Ecto neural progenitor cell (in vitro differentiated cells): ENCODE measurements at regions not wholly inside any gene's neighbourhood (a gene's known extent, or its start where the extent isn't known, plus 50 kb on each side); places are given as distances from the start of the nearest gene placed in this dataset.

Experiments
- DNase-seq: peaks from one replicate; pipeline ENCODE4 v3.0.0-alpha.2; 2018; ENCODE audit warnings: low spot score

DNA sequence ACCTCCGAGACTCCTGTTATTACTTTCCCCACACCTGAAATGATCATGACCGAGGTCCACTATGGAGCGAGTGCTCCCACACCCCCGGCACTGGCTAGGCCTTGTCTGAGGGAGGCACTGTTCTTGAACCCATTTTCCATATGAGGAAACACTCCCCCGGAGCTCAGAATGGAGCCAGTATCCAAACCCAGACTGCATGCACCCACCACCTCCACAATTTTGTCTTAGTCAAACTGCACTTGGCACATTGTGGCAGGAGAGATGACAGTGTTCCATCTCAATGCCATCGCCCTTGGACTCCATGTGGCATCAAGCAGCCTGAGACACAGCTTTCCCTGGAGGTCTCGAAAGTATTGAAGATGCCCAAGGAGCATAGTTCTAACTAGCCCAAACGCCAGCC lies 154.1 kb downstream of the NUP210 start:
- no peak for DNase-seq

DNA sequence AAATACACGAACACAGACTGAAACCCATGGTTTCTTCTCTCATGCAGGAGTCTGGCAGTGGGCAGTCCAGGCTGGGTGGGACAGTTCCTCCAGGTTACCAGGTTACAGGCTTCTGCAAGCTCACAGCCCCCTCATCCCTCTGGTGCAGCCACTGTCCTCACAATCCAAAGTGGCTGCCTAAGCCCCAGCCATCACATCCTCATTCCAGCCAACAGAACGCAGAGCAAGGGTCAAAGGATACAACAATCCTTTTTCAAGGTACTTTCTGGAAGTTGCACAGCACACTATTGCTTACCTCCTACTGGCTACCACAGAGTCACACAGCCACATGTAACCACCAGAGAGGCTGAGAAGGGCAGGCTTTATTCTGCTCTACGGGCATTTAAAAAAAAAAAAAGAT lies 154.6 kb downstream of the NUP210 start:
- no peak for DNase-seq

DNA sequence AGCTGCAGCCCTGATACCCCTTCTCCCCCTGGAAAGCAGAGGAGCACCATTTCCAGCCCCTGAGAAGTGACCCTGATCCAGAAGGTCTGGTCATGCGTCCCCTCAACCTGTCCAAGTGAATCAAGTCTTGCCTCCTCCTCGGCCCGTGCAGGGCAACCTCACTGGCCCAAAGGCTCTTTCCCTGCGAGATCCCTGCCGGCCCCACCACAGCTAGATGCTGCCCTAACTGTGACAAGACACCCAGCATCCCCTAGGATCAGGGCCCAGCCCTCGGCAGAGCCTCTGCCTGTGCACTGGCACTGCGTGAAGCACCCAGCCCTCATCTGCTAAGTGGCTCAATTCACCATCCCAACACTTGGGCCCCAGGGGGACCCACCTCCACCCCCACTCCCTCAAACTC lies 155.1 kb downstream of the NUP210 start:
- no peak for DNase-seq

DNA sequence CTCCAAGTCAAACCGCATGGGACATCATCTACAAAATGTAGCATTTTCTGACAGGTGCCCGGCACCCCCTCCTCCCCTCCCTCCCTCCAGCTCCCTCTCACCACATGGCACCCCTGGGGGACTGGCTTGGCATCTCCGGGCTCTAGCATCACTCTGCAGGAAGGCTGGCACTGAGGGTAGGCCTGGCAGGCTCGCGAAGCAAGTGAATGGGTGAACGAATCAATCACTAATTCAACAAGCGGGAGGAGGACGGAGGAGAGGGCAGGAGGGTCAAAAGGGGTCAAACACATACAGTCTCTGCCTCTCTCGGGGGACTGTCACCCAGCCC lies 155.7 kb downstream of the NUP210 start:
- DNase-seq: no peak

DNA sequence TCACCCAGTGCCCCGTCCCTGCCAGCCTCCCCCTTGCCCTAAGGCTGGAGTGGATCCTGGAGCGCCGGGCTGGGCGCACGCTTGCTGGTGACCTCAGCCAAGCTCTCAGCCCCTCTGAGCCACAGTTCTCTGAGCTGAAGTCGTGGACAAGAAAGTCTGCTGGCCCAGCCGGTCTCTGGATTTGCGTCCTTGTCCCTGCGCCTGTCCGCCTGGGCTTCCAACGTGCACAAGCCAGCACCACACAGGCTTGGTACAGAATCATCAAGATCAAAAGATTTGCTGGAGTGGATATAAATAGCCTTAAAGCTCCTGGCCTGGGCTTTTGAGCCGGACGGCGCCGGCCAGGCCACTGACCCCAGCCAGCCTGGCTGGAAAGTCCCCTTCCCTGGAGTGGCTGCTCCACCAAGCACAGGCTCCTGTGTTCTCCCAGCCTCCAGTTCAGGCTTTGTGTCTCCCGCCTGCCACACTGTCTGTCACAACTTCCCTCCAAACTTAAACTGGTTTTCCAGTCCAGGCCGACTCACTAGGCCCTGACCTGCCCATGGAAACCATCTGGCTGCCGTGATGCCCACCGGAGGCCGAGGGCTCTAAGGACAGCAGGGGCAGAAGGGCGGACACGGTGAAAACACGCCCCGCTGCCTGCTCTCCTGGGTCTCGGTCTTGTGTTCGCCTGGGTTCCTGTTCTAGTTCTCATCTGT lies 156.2 kb downstream of the NUP210 start:
- no peak for DNase-seq

DNA sequence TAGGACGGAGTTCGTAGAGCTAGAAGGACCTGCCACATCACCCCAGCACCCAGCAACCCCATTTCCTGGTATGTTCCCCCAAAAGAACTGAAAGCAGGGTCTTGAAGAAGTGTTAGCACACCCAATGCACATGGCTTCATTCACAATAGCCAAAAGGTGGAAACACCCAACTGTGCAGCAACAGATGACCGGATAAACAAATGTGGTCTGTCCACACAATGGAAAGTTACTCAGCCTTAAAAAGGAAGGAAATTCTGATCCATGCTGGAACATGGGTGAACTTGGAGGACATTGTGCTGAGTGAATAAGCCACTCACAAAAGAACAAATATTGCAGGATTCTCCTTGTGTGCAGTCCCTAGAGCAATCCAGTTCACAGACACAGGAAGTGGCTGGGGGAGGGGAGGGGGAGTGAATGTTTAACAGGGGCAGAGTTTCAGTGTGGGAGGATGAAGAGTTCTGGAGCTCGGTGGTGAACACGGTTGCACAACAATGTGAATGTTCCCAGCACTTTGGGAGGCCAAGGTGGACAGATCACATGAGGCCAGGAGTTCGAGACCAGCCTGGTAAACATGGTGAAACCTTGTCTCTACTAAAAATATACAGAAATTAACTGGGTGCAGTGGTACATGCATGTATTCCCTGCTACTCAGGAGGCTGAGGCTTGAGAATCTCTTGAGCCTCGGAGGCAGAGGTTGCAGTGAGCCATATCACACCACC lies 157.5 kb downstream of the NUP210 start:
- DNase-seq: no peak

DNA sequence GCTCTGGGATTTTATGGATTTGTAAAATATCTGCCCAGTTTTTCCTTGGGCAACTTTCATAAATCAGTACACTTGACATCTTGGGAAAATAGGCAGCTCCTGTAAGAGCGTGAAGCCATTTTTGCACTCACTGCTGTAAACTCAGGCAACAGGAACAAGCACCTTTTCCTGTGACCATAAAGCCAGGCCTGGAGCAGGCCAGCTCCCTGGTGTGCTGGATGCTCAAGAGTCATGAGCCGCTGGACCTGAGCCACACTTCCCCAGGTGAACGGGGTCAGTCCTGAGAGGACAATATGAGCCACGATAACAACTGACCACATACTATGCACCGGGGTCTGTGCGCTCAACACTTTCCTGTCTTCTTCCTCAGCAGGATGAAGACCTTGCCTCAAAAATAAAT lies 158.2 kb downstream of the NUP210 start:
- no peak for DNase-seq

DNA sequence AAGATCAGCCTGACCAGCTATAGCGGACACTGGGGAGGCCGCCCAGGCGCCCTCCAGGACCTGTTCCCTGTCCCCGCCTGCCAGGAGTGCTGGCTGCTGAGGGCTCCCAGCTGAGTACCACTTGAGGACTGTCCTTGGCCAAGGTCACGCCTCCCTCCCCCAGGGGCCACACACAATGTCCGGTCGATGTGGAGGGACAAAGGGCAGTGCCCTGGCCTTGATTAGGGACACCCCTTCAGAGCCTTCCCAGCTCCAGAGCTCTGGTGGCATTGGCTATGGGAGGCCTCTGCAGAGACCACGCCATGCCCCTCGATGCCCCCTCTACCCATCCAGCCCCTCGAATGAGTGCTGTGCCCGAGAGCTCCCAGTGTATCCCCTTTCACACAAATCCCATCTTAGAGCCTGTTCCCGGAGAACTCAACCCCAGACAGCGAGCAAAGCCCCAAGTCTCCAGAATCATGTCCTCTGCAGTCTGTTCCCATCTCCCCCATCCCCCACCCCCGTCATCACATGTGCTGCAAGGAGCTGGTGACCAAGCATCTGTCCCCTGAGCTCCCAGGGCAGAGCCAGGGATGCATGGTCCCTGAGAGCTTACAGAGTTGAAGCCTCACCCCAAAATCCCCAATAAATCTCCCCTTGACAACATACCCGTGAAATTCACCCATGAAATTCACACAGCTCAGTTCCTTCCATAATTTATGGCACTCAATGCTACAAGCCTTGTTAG lies 158.9 kb downstream of the NUP210 start:
- no peak for DNase-seq

DNA sequence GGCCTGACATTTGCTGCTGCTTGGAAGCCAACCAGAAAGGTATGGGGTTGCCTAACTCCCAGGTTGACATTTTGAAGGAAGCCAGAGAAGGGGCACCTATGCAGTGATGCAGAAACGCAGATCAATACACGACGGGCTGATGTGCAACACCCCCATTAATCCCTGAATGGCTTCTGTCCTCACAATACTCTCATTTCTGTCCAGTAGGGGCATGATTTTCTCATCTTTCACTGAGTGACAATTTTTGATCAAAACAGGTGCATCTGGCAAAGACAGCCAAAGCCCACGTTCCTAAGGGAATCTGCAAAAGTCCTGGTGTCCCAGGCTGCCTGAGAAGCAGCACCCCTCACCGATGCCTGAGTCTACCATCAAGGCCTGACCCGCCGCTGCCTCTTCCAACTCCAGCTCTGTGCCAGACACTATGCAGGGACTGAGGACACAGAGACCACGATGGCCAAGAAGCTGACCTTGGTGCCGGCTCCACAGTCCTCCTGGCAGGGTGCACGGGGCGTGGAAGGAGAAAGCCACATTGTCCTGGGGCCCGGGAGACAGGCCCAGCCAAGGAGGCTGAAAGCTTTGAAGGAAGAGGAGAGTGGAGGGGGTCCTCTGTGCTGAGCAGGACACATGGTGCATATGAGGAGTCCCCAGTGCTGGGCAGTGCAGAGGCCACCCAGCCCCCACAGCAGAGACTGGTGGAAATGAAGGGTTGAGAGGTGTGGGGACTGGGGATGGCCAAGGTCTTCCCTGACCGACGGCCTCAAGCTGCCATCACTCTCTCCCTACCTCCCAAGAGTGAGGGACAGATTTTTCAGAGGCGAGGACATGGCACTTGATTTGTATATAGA lies 159.6 kb downstream of the NUP210 start:
- no peak for DNase-seq

DNA sequence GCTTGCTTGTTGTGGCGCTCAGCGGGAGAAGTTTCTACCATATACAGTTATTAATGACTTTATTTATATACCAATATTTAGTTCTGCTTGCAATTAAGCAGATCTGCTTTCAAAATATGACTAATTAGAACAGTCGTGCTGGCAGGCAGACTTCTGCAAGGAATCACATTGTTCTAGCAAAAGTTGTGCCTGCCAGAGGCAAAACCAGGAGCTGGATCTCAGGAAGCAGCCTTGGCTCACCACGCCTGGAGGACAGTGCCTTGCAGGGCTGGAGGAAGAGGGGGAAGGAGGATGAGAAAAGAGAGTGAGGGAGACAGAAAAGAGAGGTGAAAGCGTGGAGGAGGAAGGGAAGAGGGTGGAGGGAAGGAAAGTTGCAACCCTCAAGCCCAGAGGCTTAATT lies 160.3 kb downstream of the NUP210 start:
- DNase-seq: no peak

DNA sequence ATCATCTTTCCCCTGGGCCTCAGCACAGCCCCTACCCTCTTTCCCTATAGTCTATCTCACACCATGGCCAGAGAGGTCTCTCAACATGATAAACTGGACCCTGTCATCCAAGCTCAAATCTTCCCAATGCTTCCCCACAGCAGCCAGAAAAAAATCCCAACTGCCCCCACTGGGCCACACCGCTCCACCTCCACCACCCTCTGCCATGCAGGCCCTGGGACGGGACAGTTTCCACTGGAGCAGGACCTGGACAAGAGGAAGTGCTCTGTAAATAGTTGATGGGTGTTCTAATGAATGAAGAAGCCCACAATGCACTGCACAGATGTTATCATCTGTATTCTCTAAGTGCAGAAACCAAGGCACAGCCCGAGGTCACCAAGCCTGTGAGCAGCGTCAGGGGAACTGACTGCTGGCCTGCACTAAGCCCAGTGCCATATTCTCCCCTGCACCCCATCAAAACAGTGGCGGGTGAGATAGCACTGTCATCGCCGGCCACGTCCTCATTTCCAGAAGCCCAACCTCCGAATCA lies 161.1 kb downstream of the NUP210 start:
- DNase-seq: no peak

DNA sequence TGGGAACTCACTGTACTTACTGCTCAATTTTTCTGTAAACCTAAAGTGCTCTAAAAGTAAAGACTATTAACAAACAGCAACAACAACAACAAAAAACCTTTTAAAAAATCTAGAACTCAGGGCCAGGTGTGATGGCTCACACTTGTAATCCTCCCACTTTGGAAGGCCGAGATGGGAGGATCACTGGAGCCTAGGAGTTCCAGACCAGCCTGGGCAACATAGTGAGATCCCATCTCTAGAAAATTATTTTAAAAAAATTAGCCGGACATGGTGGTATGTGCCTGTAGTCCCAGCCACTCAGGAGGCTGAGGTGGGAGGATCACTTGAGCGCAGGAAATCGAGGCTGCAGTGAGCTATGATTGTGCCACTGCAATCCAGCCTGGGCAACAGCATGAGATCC lies 161.8 kb downstream of the NUP210 start:
- no peak for DNase-seq

DNA sequence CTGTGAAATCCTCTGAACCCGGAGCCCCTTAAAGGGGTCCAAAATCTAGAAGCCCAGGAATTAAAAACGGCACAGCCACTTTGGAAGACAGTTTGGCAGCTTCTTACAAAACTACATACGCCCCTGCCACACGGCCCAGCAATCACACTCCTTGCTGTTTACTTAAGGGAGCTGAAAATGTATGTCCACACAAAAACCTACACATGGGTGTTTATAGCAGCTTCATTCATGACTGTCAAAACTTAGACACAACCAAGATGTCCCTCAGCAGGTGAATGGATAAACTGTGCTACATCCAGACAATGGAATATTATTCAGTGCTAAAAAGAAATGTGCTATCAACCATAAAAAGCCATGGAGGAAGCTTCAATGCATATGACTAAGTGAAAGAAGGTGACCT lies 162.5 kb downstream of the NUP210 start:
- no peak for DNase-seq

DNA sequence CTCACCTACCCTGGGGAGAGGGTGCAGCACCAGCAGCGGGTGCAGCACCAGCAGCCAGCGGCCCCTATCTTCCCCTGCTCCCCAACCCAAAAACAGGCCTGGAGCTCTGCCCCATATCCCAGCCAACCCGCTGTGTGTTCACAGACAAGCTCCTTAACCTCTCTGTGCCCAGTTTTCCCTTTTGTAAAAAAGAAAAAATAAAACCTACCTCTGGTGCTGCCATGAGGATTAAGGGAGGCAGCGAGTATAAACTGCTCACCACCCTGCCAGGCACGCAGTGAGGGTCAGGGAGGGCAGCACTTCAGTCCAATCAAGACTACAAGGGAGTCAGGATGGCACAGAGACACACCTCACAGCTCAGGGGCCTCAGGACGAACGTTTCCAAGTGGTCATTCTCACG lies 163.3 kb downstream of the NUP210 start:
- no peak for DNase-seq

DNA sequence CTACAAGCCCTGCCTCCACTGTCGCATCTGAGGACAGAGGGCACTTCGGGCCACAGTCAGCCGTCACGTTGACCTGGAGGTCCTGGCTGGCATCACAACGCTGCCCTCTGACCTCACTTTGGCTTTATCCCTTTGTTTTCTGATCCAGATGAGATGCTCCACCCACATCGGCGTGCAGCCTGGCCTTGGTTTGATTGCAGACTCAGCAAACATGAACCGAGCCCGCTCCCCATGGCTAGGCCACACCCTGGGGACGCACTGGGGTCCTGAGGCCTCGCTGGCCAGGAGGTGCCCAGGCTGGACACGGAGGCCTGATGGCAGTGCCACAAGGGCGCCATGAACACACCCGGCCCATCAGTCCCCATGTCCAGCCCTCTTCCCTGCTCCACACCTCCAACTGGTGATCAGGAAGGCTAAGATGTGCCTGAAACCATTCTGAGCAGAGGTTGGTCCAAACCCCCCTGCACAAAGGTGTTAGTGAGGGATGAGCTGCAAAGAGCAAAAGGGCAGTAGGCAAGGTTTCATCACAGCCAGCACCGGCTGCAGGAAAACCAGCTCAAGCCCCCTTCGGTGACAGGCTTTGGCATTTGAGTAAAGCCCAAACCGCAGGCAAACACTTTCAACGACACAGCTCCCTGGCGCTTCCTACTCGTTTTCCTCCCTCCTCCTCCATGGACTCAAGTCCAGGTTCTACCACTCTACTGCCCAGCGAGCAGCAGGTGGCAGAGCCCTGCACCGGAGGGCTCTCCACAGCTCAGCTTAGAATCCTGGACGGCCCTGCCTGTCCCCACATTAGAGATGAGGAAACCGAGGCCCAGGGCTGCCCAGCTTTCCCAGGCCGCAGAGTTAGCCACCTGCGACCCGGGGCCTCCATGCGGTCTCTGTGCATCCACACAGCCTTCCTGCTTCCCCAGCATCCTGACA lies 165.8 kb downstream of the NUP210 start:
- DNase-seq: no peak

DNA sequence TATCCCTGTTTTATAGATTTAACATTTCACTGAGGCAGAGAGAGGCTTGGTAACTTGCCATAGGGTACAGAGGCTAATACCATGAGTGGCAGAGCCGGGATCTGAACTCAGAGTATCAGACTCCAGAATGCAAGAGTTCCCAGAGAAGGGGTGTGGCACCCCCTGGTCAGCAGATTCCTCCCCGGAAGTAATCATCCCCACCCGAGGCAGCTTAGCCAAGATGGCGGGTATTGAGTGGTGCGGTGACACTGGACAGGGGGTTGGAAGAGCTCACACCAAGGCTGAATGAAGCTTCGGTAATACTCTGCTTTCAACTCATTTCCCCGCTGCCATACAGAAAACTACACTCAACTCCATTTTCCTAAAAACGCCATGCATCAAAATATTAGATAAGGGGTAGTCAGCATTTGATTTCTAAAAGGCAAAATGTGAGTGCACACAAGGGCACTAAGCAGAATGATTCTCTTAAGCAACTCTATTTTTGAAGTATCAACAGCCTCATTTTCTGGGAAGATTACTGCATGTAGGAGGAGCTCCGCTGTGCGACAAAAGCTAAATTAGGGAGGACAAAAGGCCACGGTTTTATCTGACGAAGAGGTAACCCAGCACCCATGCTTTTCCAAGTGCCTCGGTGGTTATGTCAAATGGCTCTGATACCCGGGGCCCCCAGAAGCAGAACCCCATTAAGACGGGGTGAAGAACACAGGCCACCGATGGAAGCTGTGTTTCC lies 166.7 kb downstream of the NUP210 start:
- no peak for DNase-seq

DNA sequence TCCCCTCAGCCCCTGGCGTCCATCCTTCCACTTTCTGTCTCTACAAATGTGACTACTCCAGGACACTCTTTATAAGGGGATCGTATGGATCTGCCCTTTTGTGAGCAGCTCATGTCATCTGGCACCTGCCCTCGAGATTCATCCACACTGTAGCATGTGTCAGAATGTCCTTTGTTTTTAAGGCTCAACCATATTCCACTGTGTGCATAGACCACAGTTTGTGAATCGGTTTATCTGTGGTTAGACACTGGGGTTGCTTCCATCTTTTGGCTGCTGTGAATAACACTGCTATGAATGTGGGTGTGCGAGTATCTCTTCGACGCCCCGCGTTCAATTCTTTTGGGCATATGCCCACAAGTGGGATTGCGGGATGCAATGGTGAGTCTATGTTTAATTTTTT lies 167.9 kb downstream of the NUP210 start:
- DNase-seq: no peak

DNA sequence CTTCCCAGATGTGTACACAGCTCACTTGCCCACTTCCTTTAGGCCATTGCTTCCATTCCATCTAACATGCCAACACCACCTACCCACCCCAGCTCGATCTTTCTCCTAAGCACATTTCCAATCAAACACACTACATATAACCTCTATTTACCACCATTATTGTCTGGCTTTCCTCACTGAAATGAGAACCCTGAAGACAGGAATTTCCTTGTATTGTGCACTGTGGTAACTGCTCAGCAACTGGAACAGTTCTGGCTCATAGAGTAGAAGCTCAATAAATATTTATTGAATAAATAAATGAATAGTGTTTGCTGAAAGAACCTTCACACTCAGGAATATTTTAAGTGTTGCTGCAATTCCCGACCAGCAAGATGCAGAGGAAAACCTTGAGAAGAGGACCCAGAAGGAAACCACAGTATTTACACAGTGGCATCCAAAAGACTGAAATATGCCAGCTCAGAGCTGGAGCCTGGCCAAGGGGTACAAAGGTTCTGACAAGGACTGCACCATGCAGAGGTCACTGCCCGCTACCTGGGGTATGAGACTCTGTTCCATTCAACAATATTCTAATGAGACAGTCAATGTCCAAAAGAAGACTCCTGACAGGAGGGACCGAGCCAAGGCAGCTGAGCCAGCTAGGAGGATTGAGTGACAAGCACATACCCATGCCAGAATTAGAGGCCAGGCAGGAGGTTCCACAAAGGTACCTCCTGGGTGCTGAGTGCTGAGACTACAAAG lies 168.8 kb downstream of the NUP210 start:
- no peak for DNase-seq

DNA sequence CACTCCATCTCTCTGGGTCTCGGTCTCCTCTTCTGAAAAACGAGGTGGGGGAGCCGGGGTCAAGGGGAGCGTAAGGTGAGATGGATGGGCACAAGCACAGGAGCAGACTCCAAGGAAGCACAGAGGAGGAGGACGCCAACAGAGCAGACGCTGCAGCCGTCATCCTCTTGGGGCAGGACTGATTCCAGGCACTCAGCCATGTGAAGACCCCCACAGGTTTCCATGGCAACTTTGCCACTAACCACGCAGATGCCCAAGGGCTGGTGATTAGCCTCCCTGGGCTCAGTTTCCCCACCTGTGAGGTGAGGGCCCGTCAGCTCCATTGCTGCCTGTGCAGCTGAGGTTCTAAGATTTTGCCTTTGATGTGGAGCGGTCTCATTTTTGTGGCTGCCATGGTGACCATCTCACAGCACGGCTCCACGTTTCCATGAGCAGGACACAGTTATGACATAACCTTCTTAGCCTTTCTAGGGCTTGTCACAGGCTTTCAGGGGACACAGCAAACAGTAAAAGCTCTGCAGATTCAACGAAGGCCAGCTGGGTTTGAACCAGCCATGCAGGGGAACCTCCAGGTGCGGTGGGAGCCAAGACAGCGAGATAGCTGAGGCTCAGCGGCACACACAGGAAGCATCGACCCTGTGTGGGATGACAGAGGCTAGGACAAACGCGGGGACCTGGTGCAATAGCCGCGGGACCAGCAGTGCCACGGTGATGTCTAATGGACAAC lies 170.3 kb downstream of the NUP210 start:
- DNase-seq: no peak
